ENCODE measurements at regions not wholly inside any gene's neighbourhood (a gene's known extent, or its start where the extent isn't known, plus 50 kb on each side); places are given as distances from the start of the nearest gene placed in this dataset.

DNA sequence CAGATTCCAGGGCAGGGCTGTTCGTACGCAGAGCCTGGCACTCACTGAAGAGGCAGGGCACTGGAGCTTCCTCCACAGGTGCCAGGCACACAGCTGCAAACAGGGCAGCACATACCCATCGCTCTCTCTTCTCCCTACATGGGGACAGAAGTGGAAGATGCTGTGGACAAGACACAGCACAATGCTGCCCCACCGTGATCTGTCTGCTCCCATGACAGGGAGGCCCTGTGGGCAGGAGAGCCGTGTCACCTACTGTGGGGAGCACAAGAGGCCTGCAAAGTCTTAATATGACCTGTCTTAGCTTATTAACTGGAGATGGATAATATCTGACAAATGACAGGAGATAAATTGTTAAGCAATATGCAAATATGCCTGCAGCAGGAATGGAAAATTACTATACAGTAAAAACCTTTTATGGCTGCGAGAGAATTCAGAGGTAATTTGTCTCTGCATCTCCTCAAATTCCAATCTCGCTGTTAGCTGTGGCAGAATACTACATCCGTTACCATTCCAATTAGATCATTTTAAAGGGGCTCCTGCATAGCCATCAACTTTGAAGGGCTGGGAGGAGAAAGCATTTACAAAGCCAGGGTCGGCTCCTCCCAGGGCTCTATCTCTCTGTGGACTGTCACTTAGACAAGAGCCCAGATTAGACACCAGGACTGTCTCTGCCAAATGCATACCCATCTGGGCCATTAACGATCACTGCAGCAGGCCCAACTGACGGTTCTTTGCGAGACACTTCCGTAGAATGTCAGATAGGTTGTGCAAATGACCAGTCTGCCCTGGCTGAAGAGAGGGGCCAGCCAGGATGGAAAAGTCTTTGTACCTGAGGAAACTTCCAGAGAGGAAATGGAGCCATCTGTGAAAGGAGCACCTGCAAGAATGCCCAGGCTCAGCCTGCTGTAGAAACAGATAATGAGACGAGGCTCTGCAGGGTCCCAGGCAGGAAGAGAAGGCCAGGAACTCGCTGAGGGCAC, 90.7 kb upstream of the FSTL4 start:
- H3K27ac ChIP-seq = no peak overlapping the region
- no peak for ATAC-seq
- no peaks in the 10 kb centered on the region for H3K27me3 ChIP-seq
- H3K4me3 ChIP-seq = no peak overlapping the region
- 80 to 98% methylated on average over 4 to 11 of the region's 15 CpGs for WGBS, 2 donors (ENCODE audit: low coverage in 1 of 2)
- H3K36me3 ChIP-seq = no peaks in the 10 kb centered on the region
- no peaks in the 10 kb centered on the region for H3K4me1 ChIP-seq
- TF ChIP-seq CTCF (IDR thresholded peaks at IDR 0.05) = no peak
- no peak for TF ChIP-seq POLR2AphosphoS5 (IDR thresholded peaks at IDR 0.05)
- TF ChIP-seq POLR2A (IDR thresholded peaks at IDR 0.05) = no peak
- no peak for TF ChIP-seq EP300 (IDR thresholded peaks at IDR 0.05)
- no peaks in the 10 kb centered on the region for H3K9me3 ChIP-seq

- no peak for ATAC-seq
- no peak overlapping the region for H3K4me3 ChIP-seq
- H3K9me3 ChIP-seq = no peaks in the 10 kb centered on the region
- H3K27ac ChIP-seq = no peak overlapping the region
- no peaks in the 10 kb centered on the region for H3K36me3 ChIP-seq
- no peaks in the 10 kb centered on the region for H3K4me1 ChIP-seq
- no peaks in the 10 kb centered on the region for H3K27me3 ChIP-seq
- no peak for TF ChIP-seq POLR2A (IDR thresholded peaks at IDR 0.05)
- no peak for TF ChIP-seq CTCF (IDR thresholded peaks at IDR 0.05)
- no peak for TF ChIP-seq POLR2AphosphoS5 (IDR thresholded peaks at IDR 0.05)
- no peak for TF ChIP-seq EP300 (IDR thresholded peaks at IDR 0.05)
- 80 to 100% methylated on average over 2 to 4 of the region's 4 CpGs for WGBS, 2 donors (ENCODE audit: low coverage in 1 of 2)
Measured at GRCh38 chr5:133701871-133702270, 89.5 kb upstream of the FSTL4 start.

GRCh38 chr5:133700251-133700650, 87.9 kb upstream of the FSTL4 start:
- Histone ChIP-seq H3K4me3 (no peak overlapping the region), H3K36me3 (no peaks in the 10 kb centered on the region), H3K27me3 (peaks cover 5% of the 10 kb centered on the region), H3K27ac (no peak overlapping the region), H3K4me1 (no peaks in the 10 kb centered on the region), H3K9me3 (no peaks in the 10 kb centered on the region)
- no peak for ATAC-seq
- WGBS, 2 donors (ENCODE audit: low coverage in 1 of 2) = 96 to 100% methylated on average over 1 to 2 of the region's 2 CpGs
- TF ChIP-seq EP300 (IDR thresholded peaks at IDR 0.05) = no peak
- no peak for TF ChIP-seq CTCF (IDR thresholded peaks at IDR 0.05)
- TF ChIP-seq POLR2AphosphoS5 (IDR thresholded peaks at IDR 0.05) = no peak
- no peak for TF ChIP-seq POLR2A (IDR thresholded peaks at IDR 0.05)

GRCh38 chr5:133698646-133699526, 86.5 kb upstream of the FSTL4 start:
- 86 to 100% methylated on average over 2 to 6 of the region's 10 CpGs for WGBS, 2 donors (ENCODE audit: low coverage in 1 of 2)
- no peak for ATAC-seq

More at GRCh38 chr5:133698646-133699526, 86.5 kb upstream of the FSTL4 start:
- peaks cover 5% of the 10 kb centered on the region for H3K27me3 ChIP-seq
- H3K9me3 ChIP-seq = no peaks in the 10 kb centered on the region
- H3K36me3 ChIP-seq = no peaks in the 10 kb centered on the region
- H3K27ac ChIP-seq = no peak overlapping the region
- no peak for TF ChIP-seq POLR2A (IDR thresholded peaks at IDR 0.05)
- TF ChIP-seq EP300 (IDR thresholded peaks at IDR 0.05) = no peak
- TF ChIP-seq POLR2AphosphoS5 (IDR thresholded peaks at IDR 0.05) = no peak
- TF ChIP-seq CTCF (IDR thresholded peaks at IDR 0.05) = no peak
- H3K4me1 ChIP-seq = no peaks in the 10 kb centered on the region
- no peak overlapping the region for H3K4me3 ChIP-seq

Data from gastroesophageal sphincter (tissue), 4 donors.